NB4 (cell line): ENCODE measurements at regions not wholly inside any gene's neighbourhood (a gene's known extent, or its start where the extent isn't known, plus 50 kb on each side); places are given as distances from the start of the nearest gene placed in this dataset.

Source experiments
- POLR2A ChIP-seq: IDR thresholded peaks from 2 replicates; pipeline ENCODE4 v1.6.1; 2011; ENCODE audit warnings: mild to moderate bottlenecking; ENCODE audit not compliant: insufficient read length; ENCODE audit errors: extremely low read depth
- TF ChIP-seq, protein P1 (sequence below): IDR thresholded peaks from one replicate; pipeline ENCODE4 v1.5.1; 2012; ENCODE audit warnings: low read depth, low read length
- TF ChIP-seq, protein P2 (sequence below): IDR thresholded peaks from 2 replicates; pipeline ENCODE4 v1.6.1; 2011; ENCODE audit warnings: low read depth, low read length

DNA sequence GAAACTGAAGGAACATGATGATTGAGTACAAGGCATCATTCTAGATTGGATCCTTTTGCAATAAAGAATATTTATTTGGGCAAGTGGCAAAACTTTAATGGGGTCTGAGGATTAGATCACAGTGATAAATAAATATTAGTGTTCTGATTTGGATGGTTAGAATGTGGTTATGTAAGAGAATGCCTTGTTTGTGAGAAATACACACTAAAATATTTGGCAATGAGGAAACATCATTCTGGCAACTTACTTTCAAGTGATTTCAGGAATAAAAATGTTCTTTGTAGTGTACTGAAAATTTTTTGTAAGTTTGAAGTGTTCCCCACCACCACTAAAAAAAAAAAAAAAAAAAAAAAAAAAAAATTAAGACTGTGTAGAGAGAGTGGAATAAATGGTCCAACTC is 185.1 kb upstream of the NEBL start:
- TF ChIP-seq, protein P1, sequence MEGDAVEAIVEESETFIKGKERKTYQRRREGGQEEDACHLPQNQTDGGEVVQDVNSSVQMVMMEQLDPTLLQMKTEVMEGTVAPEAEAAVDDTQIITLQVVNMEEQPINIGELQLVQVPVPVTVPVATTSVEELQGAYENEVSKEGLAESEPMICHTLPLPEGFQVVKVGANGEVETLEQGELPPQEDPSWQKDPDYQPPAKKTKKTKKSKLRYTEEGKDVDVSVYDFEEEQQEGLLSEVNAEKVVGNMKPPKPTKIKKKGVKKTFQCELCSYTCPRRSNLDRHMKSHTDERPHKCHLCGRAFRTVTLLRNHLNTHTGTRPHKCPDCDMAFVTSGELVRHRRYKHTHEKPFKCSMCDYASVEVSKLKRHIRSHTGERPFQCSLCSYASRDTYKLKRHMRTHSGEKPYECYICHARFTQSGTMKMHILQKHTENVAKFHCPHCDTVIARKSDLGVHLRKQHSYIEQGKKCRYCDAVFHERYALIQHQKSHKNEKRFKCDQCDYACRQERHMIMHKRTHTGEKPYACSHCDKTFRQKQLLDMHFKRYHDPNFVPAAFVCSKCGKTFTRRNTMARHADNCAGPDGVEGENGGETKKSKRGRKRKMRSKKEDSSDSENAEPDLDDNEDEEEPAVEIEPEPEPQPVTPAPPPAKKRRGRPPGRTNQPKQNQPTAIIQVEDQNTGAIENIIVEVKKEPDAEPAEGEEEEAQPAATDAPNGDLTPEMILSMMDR: no peak
- no peak for TF ChIP-seq POLR2A
- TF ChIP-seq, protein P2, sequence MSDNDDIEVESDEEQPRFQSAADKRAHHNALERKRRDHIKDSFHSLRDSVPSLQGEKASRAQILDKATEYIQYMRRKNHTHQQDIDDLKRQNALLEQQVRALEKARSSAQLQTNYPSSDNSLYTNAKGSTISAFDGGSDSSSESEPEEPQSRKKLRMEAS: no peak
